ENCODE measurements at regions not wholly inside any gene's neighbourhood (a gene's known extent, or its start where the extent isn't known, plus 50 kb on each side); places are given as distances from the start of the nearest gene placed in this dataset.

DNA sequence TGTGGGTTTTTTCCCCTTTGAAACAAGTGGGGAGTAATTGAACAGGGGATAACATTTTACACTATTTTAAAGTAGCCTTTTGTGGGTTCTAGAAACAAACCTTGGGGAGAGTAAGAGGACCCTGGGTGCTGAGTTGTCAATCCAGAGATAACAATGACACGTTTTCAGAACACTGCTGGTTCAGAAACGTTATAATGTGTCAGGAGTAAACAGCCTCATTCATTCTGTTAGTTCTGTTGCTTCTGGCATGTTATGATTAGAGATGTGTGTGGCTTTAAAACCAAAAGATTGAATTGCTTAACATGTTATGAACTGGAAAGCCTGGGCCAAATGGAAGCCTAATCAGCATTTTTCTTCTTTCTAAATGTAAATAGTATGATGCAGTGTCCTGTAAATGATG is 680.5 kb upstream of the NOVA1 start:
- TF ChIP-seq, protein P1, sequence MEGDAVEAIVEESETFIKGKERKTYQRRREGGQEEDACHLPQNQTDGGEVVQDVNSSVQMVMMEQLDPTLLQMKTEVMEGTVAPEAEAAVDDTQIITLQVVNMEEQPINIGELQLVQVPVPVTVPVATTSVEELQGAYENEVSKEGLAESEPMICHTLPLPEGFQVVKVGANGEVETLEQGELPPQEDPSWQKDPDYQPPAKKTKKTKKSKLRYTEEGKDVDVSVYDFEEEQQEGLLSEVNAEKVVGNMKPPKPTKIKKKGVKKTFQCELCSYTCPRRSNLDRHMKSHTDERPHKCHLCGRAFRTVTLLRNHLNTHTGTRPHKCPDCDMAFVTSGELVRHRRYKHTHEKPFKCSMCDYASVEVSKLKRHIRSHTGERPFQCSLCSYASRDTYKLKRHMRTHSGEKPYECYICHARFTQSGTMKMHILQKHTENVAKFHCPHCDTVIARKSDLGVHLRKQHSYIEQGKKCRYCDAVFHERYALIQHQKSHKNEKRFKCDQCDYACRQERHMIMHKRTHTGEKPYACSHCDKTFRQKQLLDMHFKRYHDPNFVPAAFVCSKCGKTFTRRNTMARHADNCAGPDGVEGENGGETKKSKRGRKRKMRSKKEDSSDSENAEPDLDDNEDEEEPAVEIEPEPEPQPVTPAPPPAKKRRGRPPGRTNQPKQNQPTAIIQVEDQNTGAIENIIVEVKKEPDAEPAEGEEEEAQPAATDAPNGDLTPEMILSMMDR (IDR thresholded peaks at IDR 0.05; ENCODE audit: insufficient read depth, low read length, poor library complexity, severe bottlenecking): no peak
- no peak for TF ChIP-seq EZH2phosphoT487 (conservative IDR thresholded peaks at IDR 0.05; ENCODE audit: low read length)

Data from SU-DHL-6 (cell line).